GM18861 (cell line): ENCODE measurements at regions not wholly inside any gene's neighbourhood (a gene's known extent, or its start where the extent isn't known, plus 50 kb on each side); places are given as distances from the start of the nearest gene placed in this dataset.

ENCODE experiments used
- ATAC-seq: cut with Tn5 transposase; IDR thresholded peaks from one replicate; pipeline ENCODE4 v1.9.1; 2021; ENCODE audit not compliant: unreplicated experiment

DNA sequence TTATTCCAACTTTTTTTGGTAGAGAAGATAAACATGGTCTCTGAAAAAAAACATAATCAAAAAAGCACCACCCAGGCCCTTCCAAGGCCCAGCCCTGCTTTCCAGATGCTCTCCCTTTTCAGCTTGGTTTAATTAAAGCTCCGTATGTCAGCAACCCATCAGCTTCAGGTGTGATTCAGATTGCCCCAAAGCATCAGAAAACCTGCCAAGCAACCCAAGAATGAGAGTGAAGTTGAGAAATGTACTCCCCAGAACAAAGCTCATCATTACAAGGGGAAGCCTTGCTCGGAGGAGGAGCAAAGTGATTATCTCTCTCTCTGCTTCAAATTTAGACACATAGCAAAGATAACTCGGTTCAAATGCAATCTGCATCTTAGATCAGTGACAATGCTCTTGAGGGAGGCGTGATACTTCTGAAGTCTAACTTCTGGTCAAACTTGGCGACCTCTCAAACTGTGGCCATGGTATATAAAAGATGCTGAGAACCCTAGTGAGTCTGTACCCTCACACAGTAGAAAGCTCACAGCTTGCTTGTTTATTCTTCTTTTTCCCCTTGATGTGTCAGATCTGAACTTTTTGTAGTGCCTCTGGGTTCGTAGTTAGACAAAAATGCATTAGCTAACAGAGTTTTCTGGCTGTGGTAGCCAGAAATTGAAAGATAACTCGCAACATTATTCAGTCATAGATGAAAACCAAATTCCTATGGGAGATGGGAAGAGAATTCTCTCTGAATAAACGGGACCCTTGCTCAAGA, 63.3 kb upstream of the ZC3H11B start:
- no peak for ATAC-seq

GRCh38 chr1:219670426-219671149, 57.7 kb upstream of the ZC3H11B start:
- ATAC-seq: no peak

GRCh38 chr1:219669556-219669955, 56.7 kb upstream of the ZC3H11B start:
- no peak for ATAC-seq

- ATAC-seq: no peak
Measured at GRCh38 chr1:219669042-219669441, 56.1 kb upstream of the ZC3H11B start.

DNA sequence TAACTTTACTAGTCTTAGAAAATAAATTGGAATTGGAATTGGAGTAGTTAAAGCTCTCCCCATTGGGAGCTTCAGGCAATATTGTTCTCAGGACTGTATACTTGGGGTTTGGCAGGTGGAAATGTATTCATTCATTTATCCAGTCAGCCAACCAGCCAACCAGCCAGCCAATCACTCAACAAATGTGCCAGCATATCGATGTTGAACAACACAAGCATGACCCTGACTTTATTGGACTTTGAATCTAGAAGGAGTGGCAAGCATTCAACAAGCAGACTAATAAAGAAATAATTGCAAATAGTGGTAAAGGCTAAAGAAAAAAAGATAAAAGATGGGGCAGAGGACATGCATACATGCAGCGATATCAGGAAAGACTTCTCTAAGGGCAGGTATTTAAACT, 55.5 kb upstream of the ZC3H11B start:
- no peak for ATAC-seq

DNA sequence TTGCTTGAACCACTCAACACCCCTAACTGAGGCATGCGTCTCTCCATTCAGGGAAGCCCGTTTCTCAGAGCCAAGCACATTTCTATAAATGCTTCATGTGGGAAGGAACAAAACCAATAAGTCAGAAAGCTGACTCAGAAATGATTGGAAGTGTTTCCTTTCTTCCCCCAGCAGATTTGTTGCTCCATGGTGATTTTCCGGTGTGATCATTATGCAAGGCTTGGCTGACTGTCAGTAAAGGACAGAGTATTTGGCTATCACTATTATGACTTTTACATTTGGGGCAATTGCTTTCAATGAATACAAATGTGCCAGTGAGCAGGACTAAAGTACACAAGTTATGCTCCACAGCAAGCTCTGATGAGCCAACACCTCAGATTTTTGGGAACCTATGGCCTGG, 53.3 kb upstream of the ZC3H11B start:
- ATAC-seq: no peak

DNA sequence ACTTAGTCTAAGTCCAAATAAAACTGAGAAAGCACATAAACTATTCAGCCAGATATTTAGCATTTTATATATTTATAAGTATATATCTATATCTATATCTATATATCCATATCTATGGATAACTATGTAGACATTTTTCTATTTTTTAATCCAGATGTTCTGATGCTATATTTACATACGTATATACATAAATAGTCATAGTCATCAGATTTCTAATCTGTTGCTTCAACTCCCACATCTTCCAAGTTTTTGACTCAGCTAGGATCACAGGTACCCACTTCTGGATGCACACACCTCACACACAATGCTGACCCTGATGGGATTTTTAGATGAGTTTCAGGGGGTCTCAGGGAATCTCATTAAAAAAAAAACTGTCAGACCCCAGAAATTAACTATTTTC, 52.2 kb upstream of the ZC3H11B start:
- ATAC-seq: no peak

DNA sequence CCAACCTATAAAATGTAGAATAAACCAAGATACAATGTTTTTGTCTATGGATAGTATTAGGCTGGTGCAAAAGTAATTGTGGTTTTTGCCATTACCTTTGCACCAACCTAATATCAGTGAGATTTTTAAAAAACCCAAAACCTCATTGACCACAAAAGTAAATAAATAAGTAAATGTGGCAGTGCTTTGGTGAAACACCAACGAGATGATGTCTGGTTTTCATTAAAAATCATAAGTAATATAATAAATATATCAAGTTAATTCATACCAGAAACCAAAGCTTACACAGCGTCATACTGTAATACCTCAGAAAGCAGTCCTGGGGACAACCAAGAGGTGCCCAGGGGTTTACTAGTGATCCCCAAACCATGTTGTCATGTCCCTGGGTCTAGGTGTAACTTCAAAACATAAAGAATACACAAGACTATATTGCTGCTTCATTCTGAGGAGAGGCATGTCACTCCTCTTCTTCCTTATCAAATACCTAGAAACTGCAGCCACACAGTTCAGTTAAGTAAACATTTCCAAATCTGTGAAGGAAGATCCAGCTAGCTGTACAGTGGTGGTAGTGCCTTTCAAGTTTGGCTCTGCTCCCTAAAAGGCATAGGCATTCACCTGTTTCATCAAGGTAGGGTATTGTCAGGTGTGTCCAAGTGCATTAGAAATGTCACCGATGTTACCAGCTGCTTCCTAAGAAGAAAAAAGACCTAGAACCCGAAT, 51.6 kb upstream of the ZC3H11B start:
- ATAC-seq: no peak
